CD4-positive, CD25-positive, alpha-beta regulatory T cell (primary cell): ENCODE measurements at regions not wholly inside any gene's neighbourhood (a gene's known extent, or its start where the extent isn't known, plus 50 kb on each side); places are given as distances from the start of the nearest gene placed in this dataset.

ENCODE experiments used
- ATAC-seq, 2 donors: fragments of 150-1000 bp; cut with Tn5 transposase; one replicate each; pipeline ENCODE4 v1.10.0; 2021; ENCODE audit warnings: low read depth in 2 of 2, moderate number of reproducible peaks in 2 of 2, moderate library complexity in 1 of 2
- DNase-seq, 3 donors: peaks; one replicate each; pipeline versions ENCODE4 v3.0.0 to v3.0.0-alpha.2; 2012 to 2022; ENCODE audit warnings: mixed read lengths in 1 of 3
- H3K27ac ChIP-seq: one replicate; pipeline ENCODE4 v1.7.0; 2013; ENCODE audit warnings: mild to moderate bottlenecking, low read length; ENCODE audit not compliant: insufficient read depth, poor library complexity, severe bottlenecking
- H3K27me3 ChIP-seq: one replicate; pipeline ENCODE4 v1.7.0; 2013; ENCODE audit warnings: low read length; ENCODE audit not compliant: control insufficient read depth, insufficient read depth
- H3K36me3 ChIP-seq: one replicate; pipeline ENCODE4 v1.7.0; 2013; ENCODE audit warnings: mild to moderate bottlenecking, low read length, moderate library complexity; ENCODE audit not compliant: control insufficient read depth, insufficient read depth
- H3K4me1 ChIP-seq: 2 replicates; pipeline ENCODE4 v1.7.0; 2013; ENCODE audit warnings: mild to moderate bottlenecking, low read length; ENCODE audit not compliant: insufficient read depth, control insufficient read depth, poor library complexity, severe bottlenecking
- H3K4me3 ChIP-seq: one replicate; pipeline ENCODE4 v1.7.0; 2013; ENCODE audit warnings: low read depth, mild to moderate bottlenecking, low read length, moderate library complexity
- H3K9me3 ChIP-seq, 2 experiments: 1 replicate in 1 of 2; 2 replicates in 1 of 2; pipeline ENCODE4 v1.7.0; 2013; ENCODE audit warnings: low read length in 2 of 2, mild to moderate bottlenecking in 1 of 2, moderate library complexity in 1 of 2; ENCODE audit not compliant: control insufficient read depth in 2 of 2
- H3K27ac Mint-ChIP-seq, 3 donors: one replicate each; pipeline ENCODE4 v1.8.0; 2020 to 2022; ENCODE audit warnings: mild to moderate bottlenecking in 3 of 3, mixed read lengths in 3 of 3, moderate library complexity in 2 of 3
- H3K27me3 Mint-ChIP-seq: one replicate; pipeline ENCODE4 v1.8.0; 2022; ENCODE audit warnings: mild to moderate bottlenecking, mixed read lengths
- H3K36me3 Mint-ChIP-seq: one replicate; pipeline ENCODE4 v1.8.0; 2020; ENCODE audit warnings: mixed read lengths
- H3K4me1 Mint-ChIP-seq, 4 donors: one replicate each; pipeline ENCODE4 v1.8.0; 2020 to 2022; ENCODE audit warnings: mixed read lengths in 4 of 4, mild to moderate bottlenecking in 1 of 4
- H3K4me3 Mint-ChIP-seq, 4 donors: one replicate each; pipeline ENCODE4 v1.8.0; 2020 to 2022; ENCODE audit warnings: mild to moderate bottlenecking in 4 of 4, mixed read lengths in 4 of 4, moderate library complexity in 3 of 4
- H3K9me3 Mint-ChIP-seq, 7 donors: one replicate each; pipeline ENCODE4 v1.8.0; 2020 to 2022; ENCODE audit warnings: mixed read lengths in 7 of 7, mild to moderate bottlenecking in 3 of 7, moderate library complexity in 2 of 7

DNA sequence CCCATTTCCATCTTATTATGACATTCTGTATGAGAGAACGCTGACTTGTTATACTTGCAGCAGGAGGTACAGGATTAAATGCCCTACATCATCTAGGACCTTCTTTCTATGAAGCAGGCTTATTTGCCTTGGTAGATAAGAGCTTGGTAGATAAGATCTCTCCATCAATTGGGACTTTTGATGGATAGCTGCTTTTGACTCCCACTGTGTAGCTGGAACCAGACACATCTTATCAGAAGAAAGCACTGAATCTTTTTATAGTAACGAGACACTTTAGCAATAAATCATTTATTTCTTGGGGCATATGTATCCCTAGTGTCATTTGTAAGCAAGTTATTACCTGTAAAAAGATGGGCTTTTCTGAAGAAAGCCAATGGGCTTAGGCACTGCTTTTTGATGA is 613.9 kb downstream of the TECRL start:
- Mint-ChIP-seq H3K4me3 (no peak overlapping the region), H3K9me3 (peaks cover 5 to 25% (median 8%) of the 10 kb centered on the region in 7 donors), H3K27ac (no peak overlapping the region), H3K4me1 (no peaks in the 10 kb centered on the region), H3K27me3 (no peaks in the 10 kb centered on the region), H3K36me3 (no peaks in the 10 kb centered on the region)
- H3K4me3 ChIP-seq = no peak overlapping the region
- no peak for DNase-seq
- H3K27me3 ChIP-seq = no peaks in the 10 kb centered on the region
- H3K9me3 ChIP-seq = peaks cover 5 to 6% of the 10 kb centered on the region in 2 experiments
- H3K27ac ChIP-seq = no peak overlapping the region
- no peaks in the 10 kb centered on the region for H3K4me1 ChIP-seq
- H3K36me3 ChIP-seq = no peaks in the 10 kb centered on the region
- ATAC-seq = no peak

DNA sequence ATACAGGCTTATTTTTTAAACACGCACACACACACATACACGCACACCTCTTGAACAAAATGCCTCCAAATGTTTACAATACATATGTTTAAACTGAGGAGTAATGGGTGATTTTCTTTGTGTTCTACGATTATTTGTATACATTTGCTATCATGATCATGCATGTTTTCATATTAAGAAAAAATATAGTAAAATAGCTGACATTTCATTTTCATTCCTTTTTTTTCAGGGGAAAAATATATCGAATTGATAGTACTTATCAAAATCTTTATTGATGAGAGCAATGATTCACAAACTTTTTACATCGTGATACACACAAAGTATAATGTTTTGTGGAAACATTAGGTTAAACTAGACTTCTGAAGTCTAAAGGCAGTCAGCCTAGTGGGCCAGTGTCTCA is 618.9 kb downstream of the TECRL start:
- ATAC-seq (no peak), DNase-seq (no peak)
- peaks cover 2 to 26% (median 8%) of the 10 kb centered on the region in 7 donors for H3K9me3 Mint-ChIP-seq
- H3K4me3 Mint-ChIP-seq = no peak overlapping the region
- no peaks in the 10 kb centered on the region for H3K4me1 Mint-ChIP-seq
- Histone ChIP-seq H3K27ac (no peak overlapping the region), H3K4me3 (no peak overlapping the region), H3K9me3 (peaks cover 2 to 5% of the 10 kb centered on the region in 2 experiments), H3K36me3 (no peaks in the 10 kb centered on the region), H3K4me1 (no peaks in the 10 kb centered on the region), H3K27me3 (no peaks in the 10 kb centered on the region)
- no peaks in the 10 kb centered on the region for H3K36me3 Mint-ChIP-seq
- H3K27me3 Mint-ChIP-seq = no peaks in the 10 kb centered on the region
- H3K27ac Mint-ChIP-seq = no peak overlapping the region

DNA sequence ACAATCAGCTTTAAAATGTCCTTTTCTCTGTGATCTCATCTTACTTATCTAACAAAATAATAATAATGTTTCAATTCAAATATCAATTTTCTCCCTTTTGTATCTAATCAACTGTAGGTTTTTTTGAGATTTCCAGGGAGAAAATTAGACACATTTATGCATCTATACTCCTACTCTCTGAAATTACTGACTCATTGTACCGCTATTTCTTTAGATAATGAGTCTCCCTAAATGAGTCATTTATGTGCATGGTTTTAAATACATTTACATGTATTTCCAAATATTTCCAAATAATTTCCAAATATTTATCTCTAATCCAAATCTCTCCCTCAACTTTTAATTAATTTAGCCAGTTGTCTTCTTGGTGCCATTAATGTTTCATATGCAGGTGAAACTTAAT is 621.0 kb downstream of the TECRL start:
- no peaks in the 10 kb centered on the region for H3K36me3 ChIP-seq
- no peak for DNase-seq
- H3K4me3 ChIP-seq = no peak overlapping the region
- ATAC-seq = no peak
- H3K27ac ChIP-seq = no peak overlapping the region
- H3K27me3 ChIP-seq = no peaks in the 10 kb centered on the region
- Mint-ChIP-seq H3K4me1 (no peaks in the 10 kb centered on the region), H3K27me3 (no peaks in the 10 kb centered on the region), H3K27ac (no peak overlapping the region), H3K36me3 (no peaks in the 10 kb centered on the region), H3K9me3 (peaks cover 0 to 38% (median 11%) of the 10 kb centered on the region in 7 donors), H3K4me3 (no peak overlapping the region)
- peaks cover 2 to 12% of the 10 kb centered on the region in 2 experiments for H3K9me3 ChIP-seq
- H3K4me1 ChIP-seq = no peaks in the 10 kb centered on the region

DNA sequence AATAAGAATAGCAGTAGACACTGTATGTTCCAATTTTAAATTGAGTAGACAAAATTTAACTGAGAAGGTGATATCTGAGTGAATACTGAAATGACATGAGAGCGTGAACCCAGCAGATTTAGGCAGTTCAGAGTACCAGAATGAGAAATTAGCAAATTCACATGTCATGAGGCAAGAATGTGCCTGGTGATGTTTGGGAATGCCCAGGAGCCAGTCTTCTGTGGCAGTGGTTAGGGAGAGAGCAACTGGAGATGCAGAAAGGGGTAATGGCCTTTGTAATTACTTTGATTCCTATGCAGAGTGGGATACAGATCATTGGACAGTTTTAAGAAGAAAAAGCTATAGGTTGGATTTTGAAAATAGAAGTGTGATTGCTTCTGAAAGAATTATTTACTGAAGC is 621.9 kb downstream of the TECRL start:
- Mint-ChIP-seq H3K27me3 (no peaks in the 10 kb centered on the region), H3K36me3 (no peaks in the 10 kb centered on the region), H3K4me3 (no peak overlapping the region), H3K9me3 (peaks cover 0 to 35% (median 9%) of the 10 kb centered on the region in 7 donors), H3K4me1 (no peaks in the 10 kb centered on the region), H3K27ac (no peak overlapping the region)
- Histone ChIP-seq H3K4me1 (no peaks in the 10 kb centered on the region), H3K9me3 (peaks cover 2 to 8% of the 10 kb centered on the region in 2 experiments), H3K27ac (no peak overlapping the region), H3K4me3 (no peak overlapping the region), H3K36me3 (no peaks in the 10 kb centered on the region), H3K27me3 (no peaks in the 10 kb centered on the region)
- ATAC-seq (no peak), DNase-seq (no peak)

DNA sequence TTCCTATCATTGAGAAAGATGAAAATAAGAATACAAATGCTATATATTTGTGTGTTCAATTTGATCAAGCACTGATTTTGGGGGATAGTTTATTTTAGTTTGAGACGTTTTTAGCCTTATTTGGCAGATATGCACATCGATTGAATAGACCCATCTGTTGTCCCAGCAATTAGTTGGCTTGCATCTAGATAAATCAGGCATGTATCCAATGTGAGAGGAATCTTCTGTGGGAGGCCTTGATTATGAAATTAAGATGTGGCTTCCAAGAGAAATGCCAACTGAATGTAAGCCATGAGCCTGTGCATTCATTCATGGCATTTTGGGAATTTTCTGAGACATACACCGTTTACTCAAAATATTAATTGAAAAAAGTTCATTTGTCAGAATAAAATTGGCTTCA is 623.1 kb downstream of the TECRL start:
- Histone ChIP-seq H3K4me3 (no peak overlapping the region), H3K36me3 (no peaks in the 10 kb centered on the region), H3K4me1 (no peaks in the 10 kb centered on the region), H3K9me3 (peaks cover 2 to 8% of the 10 kb centered on the region in 2 experiments), H3K27ac (no peak overlapping the region), H3K27me3 (no peaks in the 10 kb centered on the region)
- H3K4me1 Mint-ChIP-seq = no peaks in the 10 kb centered on the region
- no peak overlapping the region for H3K4me3 Mint-ChIP-seq
- H3K27me3 Mint-ChIP-seq = no peaks in the 10 kb centered on the region
- H3K27ac Mint-ChIP-seq = no peak overlapping the region
- DNase-seq (no peak), ATAC-seq (no peak)
- peaks cover 0 to 33% (median 8%) of the 10 kb centered on the region in 7 donors for H3K9me3 Mint-ChIP-seq
- H3K36me3 Mint-ChIP-seq = no peaks in the 10 kb centered on the region

DNA sequence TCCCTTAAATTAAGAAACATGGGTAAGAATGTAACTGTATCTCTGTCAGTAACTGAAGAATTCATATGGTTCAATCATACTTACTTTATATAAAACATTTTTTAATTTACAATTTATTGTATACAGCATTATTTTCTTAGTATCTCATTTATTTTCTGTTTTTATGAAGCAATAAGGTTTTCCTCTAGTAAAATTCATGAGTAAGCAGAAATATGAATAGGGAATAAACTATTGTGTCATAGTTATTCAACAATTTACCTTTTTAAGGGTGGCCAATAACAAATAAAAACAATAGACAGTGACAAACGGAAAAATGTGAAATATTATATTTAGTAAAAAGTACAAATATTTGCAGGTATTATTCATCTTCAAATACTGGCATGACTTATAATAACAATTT is 624.4 kb downstream of the TECRL start:
- no peaks in the 10 kb centered on the region for H3K36me3 Mint-ChIP-seq
- no peak overlapping the region for H3K4me3 Mint-ChIP-seq

DNA sequence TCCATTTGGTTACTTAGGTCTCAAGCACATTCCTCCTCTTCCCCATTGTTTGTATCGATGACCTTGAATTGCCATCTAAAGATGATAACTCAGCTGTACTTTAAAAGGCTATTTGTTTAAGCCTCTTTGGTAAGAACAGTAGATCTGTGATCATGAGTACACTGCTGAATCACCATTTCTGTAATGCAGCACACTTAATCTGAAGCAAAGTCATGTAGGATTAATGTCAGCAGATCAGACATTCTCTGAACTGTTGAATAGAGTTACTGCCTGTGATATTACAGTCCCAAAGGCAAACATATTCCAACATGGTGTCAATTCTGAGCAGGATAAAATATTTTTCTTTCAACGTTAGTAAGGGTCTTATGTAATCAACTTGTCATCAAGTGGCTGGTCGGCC is 631.6 kb downstream of the TECRL start:
- Mint-ChIP-seq H3K9me3 (peaks cover 0 to 21% (median 11%) of the 10 kb centered on the region in 7 donors), H3K36me3 (no peaks in the 10 kb centered on the region), H3K4me3 (no peak overlapping the region), H3K4me1 (no peaks in the 10 kb centered on the region), H3K27ac (no peak overlapping the region), H3K27me3 (no peaks in the 10 kb centered on the region)
- no peaks in the 10 kb centered on the region for H3K27me3 ChIP-seq
- no peaks in the 10 kb centered on the region for H3K36me3 ChIP-seq
- H3K4me1 ChIP-seq = no peaks in the 10 kb centered on the region
- H3K27ac ChIP-seq = no peak overlapping the region
- no peaks in the 10 kb centered on the region for H3K9me3 ChIP-seq
- ATAC-seq = no peak
- no peak for DNase-seq
- no peak overlapping the region for H3K4me3 ChIP-seq

More for the DNA sequence above, 624.4 kb downstream of the TECRL start:
- ATAC-seq (no peak), DNase-seq (no peak)
- H3K9me3 Mint-ChIP-seq = peaks cover 0 to 33% (median 8%) of the 10 kb centered on the region in 7 donors
- H3K4me1 Mint-ChIP-seq = no peaks in the 10 kb centered on the region
- H3K9me3 ChIP-seq = peaks cover 2 to 8% of the 10 kb centered on the region in 2 experiments
- H3K27me3 ChIP-seq = no peaks in the 10 kb centered on the region
- H3K36me3 ChIP-seq = no peaks in the 10 kb centered on the region
- H3K27ac Mint-ChIP-seq = no peak overlapping the region
- H3K27ac ChIP-seq = no peak overlapping the region
- H3K4me1 ChIP-seq = no peaks in the 10 kb centered on the region
- H3K27me3 Mint-ChIP-seq = no peaks in the 10 kb centered on the region
- H3K4me3 ChIP-seq = no peak overlapping the region

DNA sequence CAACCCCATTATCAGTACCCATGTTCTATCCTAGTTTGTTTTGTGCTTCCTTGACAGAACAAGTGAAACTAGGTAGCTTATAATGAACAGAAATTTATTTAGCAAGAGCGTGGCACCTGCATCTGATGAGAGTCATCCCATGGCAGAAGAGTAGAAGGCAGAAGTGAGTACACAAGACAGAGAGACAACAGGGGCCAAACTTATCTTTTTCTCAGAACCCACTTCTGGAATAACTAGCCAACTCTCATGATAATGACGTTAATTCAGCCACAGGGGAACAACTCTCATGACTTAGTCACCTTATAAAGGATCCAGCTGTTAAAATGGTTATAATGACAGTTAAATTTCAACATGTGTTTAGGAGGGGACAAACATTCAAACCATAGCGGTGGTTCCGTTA is 644.9 kb downstream of the TECRL start:
- Mint-ChIP-seq H3K4me1 (no peaks in the 10 kb centered on the region), H3K27ac (no peak overlapping the region), H3K9me3 (peaks cover 3 to 31% (median 12%) of the 10 kb centered on the region in 7 donors), H3K4me3 (no peak overlapping the region), H3K27me3 (no peaks in the 10 kb centered on the region), H3K36me3 (no peaks in the 10 kb centered on the region)
- ATAC-seq = no peak
- Histone ChIP-seq H3K4me1 (no peaks in the 10 kb centered on the region), H3K4me3 (no peak overlapping the region), H3K27ac (no peak overlapping the region), H3K27me3 (no peaks in the 10 kb centered on the region), H3K9me3 (peaks cover 0 to 4% of the 10 kb centered on the region in 2 experiments), H3K36me3 (no peaks in the 10 kb centered on the region)
- no peak for DNase-seq
